Activated effector memory CD4-positive, alpha-beta T cell treated with Interleukin-2 at 50 U/mL for 16 hours (primary cell): ENCODE measurements at regions not wholly inside any gene's neighbourhood (a gene's known extent, or its start where the extent isn't known, plus 50 kb on each side); places are given as distances from the start of the nearest gene placed in this dataset.

Source experiments
- DNase-seq: peaks from one replicate; pipeline ENCODE4 v3.0.0-alpha.2; 2020

- no peak for DNase-seq
Observed at GRCh38 chr20:24134930-24135329, 146.4 kb upstream of the GGTLC1 start.

- no peak for DNase-seq
Observed at GRCh38 chr20:24134284-24134683, 145.7 kb upstream of the GGTLC1 start.

GRCh38 chr20:24132246-24132645, 143.7 kb upstream of the GGTLC1 start:
- DNase-seq = no peak

- DNase-seq = no peak
Observed at GRCh38 chr20:24131684-24132083, 143.1 kb upstream of the GGTLC1 start.

GRCh38 chr20:24131281-24131680, 142.7 kb upstream of the GGTLC1 start:
- DNase-seq = no peak

GRCh38 chr20:24129641-24130040, 141.1 kb upstream of the GGTLC1 start:
- DNase-seq = no peak

GRCh38 chr20:24124951-24125650, 136.5 kb upstream of the GGTLC1 start:
- DNase-seq = no peak

- no peak for DNase-seq
Observed at GRCh38 chr20:24124003-24124402, 135.4 kb upstream of the GGTLC1 start.

- no peak for DNase-seq
Observed at GRCh38 chr20:24118441-24119175, 130.0 kb upstream of the GGTLC1 start.

- no peak for DNase-seq
Observed at GRCh38 chr20:24118034-24118433, 129.5 kb upstream of the GGTLC1 start.

GRCh38 chr20:24117383-24117782, 128.8 kb upstream of the GGTLC1 start:
- DNase-seq = no peak

GRCh38 chr20:24116611-24117010, 128.0 kb upstream of the GGTLC1 start:
- DNase-seq = no peak

- no peak for DNase-seq
Observed at GRCh38 chr20:24112360-24112759, 123.8 kb upstream of the GGTLC1 start.

- DNase-seq = no peak
Observed at GRCh38 chr20:24111858-24112257, 123.3 kb upstream of the GGTLC1 start.

- no peak for DNase-seq
Observed at GRCh38 chr20:24109537-24109936, 121.0 kb upstream of the GGTLC1 start.

GRCh38 chr20:24109008-24109407, 120.4 kb upstream of the GGTLC1 start:
- DNase-seq = peak; percentile 21

GRCh38 chr20:24108581-24108980, 120.0 kb upstream of the GGTLC1 start:
- DNase-seq = no peak

GRCh38 chr20:24106801-24107445, 118.3 kb upstream of the GGTLC1 start:
- DNase-seq = no peak

- DNase-seq = no peak
Observed at GRCh38 chr20:24106150-24106800, 117.7 kb upstream of the GGTLC1 start.

GRCh38 chr20:24102749-24103333, 114.3 kb upstream of the GGTLC1 start:
- no peak for DNase-seq

GRCh38 chr20:24102290-24102689, 113.7 kb upstream of the GGTLC1 start:
- DNase-seq = no peak

- DNase-seq = peak; percentile 38
Observed at GRCh38 chr20:24100370-24101011, 111.9 kb upstream of the GGTLC1 start.

- no peak for DNase-seq
Observed at GRCh38 chr20:24098886-24099285, 110.3 kb upstream of the GGTLC1 start.
